ENCODE measurements at regions not wholly inside any gene's neighbourhood (a gene's known extent, or its start where the extent isn't known, plus 50 kb on each side); places are given as distances from the start of the nearest gene placed in this dataset.

DNA sequence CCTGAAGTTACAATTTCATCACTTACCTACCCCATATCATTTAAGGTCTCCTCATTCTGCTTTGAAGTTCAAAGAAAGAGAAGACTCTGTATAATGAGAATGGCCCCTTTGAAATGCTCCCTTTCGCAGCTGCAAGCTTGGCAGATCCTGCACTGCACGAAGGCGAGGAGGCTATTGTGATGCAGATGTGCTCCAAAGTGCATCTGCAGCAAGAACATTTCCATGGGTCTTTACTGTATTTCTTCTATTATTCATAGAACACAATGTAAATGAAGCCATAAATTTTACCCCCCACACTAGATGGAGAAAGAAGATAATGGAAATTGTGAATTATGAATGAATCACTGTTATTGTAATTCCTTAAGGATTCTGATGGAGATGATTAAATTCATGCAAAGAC, 178.7 kb downstream of the CHD9NB start:
- DNase-seq (ENCODE audit: low spot score), result no peak

GRCh38 chr16:52872731-52873130, 180.0 kb downstream of the CHD9NB start:
- no peak for DNase-seq (ENCODE audit: low spot score)

- no peak for DNase-seq (ENCODE audit: low spot score)
These were observed 181.2 kb downstream of the CHD9NB start for GRCh38 chr16:52871481-52871880.

GRCh38 chr16:52869243-52869642, 183.5 kb downstream of the CHD9NB start:
- DNase-seq (ENCODE audit: low spot score), result no peak

DNA sequence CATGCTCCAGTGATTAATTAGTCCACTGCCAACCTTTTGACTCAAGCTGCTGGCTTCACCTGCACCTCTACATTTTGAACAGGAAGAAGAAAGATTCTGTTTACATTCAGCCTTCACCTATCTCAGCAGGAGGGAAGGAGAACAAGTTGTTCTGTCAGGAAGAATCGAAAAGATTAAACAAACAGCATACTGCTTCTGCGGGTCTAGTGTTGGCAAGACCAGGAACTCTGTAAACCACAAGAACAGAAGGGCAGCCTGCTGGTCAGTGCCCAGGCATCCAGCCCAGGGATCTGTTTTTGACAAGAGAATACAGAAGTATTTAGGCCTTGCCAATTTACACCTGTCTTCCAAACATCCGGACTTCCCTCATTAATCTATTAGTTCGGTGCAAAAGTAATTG, 189.7 kb downstream of the CHD9NB start:
- no peak for DNase-seq (ENCODE audit: low spot score)

- DNase-seq (ENCODE audit: low spot score), result peak; percentile 4
These were observed 191.1 kb downstream of the CHD9NB start for GRCh38 chr16:52861614-52862022.

GRCh38 chr16:52855463-52855862, 197.2 kb downstream of the CHD9NB start:
- no peak for DNase-seq (ENCODE audit: low spot score)

GRCh38 chr16:52852978-52853377, 199.7 kb downstream of the CHD9NB start:
- DNase-seq (ENCODE audit: low spot score), result no peak

GRCh38 chr16:52851211-52851740, 201.4 kb downstream of the CHD9NB start:
- no peak for DNase-seq (ENCODE audit: low spot score)

GRCh38 chr16:52843381-52843780, 209.3 kb downstream of the CHD9NB start:
- no peak for DNase-seq (ENCODE audit: low spot score)

DNA sequence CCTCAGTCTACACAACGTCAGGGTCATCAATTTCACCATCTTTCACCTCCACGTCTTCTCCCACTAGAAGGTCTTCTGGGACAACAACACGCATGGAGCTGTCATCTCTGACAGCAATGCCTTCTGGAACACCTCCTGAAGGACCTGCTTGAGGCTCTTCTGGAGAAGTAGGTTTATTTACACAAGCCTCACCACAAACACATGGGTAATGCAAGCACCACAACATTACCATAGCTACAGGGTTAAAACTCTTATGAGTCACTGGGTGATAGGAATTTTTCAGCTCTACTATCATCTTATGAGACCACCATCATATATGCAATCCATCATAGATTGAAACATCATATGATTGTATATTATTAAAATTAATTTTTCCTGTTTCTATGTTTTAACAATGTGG, 215.4 kb downstream of the CHD9NB start:
- DNase-seq (ENCODE audit: low spot score), result no peak

DNA sequence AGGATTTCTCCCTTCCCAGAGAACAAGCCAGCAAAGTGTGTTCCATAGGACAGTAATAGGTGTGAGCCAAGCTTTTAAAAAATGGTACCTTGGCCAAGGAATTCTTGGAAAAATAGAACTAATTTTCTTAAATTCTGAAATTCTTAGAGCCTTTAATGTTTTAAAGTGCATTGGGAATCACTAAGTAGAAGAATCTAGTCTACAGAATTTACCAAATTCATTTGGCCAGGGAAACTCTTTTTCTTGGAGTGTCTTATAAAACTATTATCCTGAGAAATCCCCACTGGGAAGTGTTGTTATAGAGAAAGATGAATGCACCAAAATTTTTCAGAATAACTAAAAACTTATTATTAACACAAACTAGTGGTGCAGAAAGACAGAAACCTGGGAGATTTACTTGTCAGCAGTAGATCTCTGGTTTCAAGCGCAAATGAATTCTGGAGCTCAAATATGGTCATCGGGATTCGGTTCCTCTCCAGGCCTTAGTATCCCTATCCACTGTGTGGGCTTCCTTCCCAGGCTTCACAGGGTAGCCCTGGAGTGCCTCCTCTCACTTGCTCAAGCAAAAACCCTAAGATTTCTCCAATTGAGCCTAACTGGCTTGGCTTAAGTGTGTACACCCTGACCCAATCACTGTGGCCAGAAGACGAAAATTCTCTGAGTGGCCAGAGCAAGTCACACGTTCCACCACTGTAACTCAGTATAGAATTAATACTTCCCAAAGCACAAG, 217.8 kb downstream of the CHD9NB start:
- DNase-seq (ENCODE audit: low spot score), result no peak

GRCh38 chr16:52832771-52833170, 219.9 kb downstream of the CHD9NB start:
- DNase-seq (ENCODE audit: low spot score), result no peak

DNA sequence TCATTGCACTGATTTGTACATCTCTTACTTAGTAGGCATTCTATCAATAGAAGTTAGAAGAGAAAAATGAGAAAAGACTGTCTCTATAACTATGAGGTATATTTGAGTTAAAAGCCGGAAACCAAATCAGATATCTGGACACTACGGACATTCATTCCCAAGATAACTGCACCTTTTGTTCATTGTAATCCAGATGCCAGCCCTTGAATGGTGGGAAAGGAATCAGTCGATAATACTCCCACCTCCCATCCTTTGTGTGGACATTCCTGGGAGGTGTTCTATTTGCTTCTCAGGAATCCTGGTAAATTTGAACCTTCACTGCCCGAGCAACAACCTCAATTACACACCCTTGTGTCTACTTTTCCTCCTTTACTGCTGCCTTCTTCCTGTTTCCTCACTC, 225.2 kb downstream of the CHD9NB start:
- DNase-seq (ENCODE audit: low spot score), result no peak

- DNase-seq (ENCODE audit: low spot score), result no peak
These were observed 226.8 kb downstream of the CHD9NB start for GRCh38 chr16:52825892-52826291.

DNA sequence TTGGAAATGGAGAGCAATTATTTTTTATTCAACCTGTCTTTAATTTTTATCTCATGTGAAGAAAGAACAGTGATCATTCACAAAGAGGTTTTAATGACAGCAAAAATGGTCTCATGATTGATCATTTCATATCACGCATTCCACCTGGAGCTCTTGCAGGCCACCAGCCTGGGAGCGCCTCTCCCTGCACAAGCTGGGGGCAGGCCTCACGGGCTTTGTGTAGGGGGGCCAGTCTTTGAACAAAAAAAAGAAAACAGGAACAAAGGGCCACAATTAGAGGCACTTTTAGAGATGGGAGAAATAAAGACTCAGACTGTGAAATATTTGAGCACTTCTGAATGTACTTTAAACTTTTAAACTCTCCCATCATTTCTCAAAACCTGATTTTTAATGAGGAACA, 232.9 kb downstream of the CHD9NB start:
- DNase-seq (ENCODE audit: low spot score), result no peak

DNA sequence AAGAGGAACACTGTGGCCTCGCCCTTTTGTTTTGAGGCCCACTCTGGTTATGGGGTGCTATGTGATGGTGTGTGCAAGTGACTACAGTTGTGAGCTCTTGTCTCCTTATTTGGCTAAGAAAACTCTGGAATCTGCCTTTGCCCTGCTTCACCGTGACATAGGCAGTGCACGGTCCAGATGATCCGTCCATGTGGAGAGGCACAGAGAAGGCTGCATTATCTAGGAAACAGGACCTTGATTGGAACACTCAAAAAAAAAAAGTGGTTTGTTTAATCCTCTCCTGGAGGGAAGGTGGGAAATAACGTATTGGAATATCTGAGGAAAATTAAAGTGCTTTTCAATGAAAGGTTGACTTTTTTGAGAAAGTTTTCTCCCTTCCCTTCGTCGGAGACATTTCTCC, 233.3 kb downstream of the CHD9NB start:
- DNase-seq (ENCODE audit: low spot score), result no peak

GRCh38 chr16:52817696-52818095, 235.0 kb downstream of the CHD9NB start:
- no peak for DNase-seq (ENCODE audit: low spot score)

GRCh38 chr16:52816993-52817392, 235.7 kb downstream of the CHD9NB start:
- DNase-seq (ENCODE audit: low spot score), result no peak

DNA sequence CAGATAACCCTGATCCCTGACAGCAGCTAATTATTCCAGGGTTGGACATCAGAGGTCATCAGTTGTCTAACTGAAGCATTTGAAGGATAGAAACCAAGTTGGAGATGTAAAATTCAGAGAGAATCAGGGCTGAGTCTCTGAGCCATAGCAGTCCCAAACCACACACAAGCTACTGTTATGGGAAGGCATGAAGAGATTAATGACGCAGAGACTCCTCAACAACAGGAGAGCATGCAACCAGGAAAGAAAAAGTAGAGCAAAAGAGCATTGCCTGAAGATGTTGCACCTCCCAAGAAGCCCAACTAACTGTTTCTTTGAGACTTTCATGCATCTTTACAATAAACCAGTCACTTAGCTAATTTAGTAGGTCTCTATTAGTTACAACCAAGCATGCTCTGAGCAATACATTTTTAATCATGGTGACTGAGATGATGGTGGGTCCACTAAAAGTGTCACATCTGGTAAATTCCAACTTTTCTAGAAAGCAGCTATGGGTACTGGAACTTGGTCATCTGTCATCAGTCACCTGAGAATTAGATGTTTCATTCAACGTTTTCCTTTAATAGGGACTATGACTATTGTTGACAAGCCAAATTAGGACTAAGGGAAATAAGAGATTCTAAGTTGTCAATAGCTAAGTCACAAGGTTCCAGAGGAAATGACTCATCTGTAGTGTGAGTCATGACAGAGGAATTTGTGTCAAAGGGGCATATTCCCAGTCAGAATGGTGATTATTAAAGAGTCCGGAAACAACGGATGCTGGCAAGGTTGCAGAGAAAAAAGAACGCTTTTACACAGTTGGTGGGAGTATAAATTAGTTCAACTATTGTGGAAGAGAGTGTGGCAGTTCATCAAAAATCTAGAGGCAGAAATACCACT, 239.8 kb downstream of the CHD9NB start:
- DNase-seq (ENCODE audit: low spot score), result peak; percentile 45

- DNase-seq (ENCODE audit: low spot score), result no peak
These were observed 247.0 kb downstream of the CHD9NB start for GRCh38 chr16:52805559-52806168.

DNA sequence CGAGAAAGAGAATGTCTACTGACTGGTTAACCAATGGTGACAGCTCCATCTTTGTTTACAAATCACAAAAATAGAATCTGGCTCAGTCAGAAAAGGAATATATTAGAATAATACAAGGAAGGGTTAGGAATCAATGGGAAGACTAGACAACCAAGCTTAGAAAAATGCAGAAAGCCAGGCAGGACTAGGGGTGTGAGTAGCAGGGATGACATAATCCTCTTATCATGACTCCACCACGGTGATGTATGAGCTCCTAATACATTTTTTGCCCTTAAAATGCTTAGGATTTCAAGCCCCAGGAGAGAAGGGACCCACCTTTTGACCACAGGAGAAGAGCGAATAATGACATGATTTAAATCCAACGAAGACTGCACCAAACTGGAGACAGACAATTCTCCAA, 252.3 kb downstream of the CHD9NB start:
- DNase-seq (ENCODE audit: low spot score), result no peak

- no peak for DNase-seq (ENCODE audit: low spot score)
These were observed 252.2 kb upstream of the TOX3 start for GRCh38 chr16:52799149-52799548.

Measured in AG08396 (cell line).